Forelimb muscle (tissue), 1 donor: ENCODE measurements at regions not wholly inside any gene's neighbourhood (a gene's known extent, or its start where the extent isn't known, plus 50 kb on each side); places are given as distances from the start of the nearest gene placed in this dataset.

ENCODE experiments used
- DNase-seq: peaks from one replicate; pipeline ENCODE4 v3.0.0-alpha.2; 2013; ENCODE audit warnings: low read depth

DNA sequence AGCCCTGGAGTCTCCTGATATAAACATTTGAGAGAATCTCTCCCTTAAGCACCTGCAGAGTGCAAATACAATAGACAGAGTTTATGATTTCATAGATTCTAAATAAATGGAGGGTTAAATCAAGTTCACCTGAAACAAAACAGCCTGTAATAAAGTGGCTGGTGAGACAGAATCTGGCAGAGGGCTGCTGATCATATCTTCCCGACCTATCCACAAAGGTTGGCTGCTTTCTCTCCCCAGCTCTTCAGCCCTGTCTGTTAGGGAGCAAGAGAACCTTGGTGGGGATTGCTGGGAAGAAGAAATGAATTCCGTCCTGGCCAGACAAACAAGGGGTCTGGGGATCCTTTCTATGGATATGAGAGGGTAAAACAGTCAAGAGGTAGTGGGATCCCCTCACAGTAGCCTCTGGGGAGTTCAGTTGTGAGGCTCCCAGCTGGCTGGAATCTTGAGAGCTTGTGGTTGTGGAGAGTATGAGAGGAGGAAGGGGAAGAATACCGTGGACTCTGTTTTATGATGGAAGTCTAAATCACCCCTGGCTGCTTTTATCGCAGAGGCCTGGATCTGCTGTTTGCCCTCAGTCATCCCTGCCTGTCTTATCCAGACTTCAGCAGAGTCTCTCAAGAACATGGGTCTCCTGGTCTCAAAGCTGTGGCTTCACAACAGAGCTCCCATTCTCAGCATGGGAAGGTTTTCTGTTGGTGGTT, 451.3 kb downstream of the NTRK3 start:
- DNase-seq = no peak

DNA sequence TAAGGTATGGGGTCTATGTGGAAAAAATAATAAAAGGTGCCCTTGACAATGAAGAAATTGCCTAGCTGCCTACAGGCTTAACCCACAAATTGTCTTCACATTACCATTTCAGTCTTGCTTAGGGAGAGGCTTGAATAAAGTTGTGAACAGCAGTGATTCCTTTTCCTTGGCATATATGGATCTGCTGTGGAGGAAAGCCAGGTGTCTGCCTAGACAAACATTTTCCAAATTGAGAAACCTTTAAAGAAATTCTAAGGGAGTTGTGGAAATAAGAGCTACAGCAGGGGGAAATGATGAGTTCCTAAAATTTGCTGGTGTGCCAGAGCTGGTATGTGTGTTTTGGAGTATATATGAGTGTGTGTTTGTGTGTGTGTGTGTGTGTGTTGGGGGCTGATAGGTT, 452.1 kb downstream of the NTRK3 start:
- DNase-seq = no peak

DNA sequence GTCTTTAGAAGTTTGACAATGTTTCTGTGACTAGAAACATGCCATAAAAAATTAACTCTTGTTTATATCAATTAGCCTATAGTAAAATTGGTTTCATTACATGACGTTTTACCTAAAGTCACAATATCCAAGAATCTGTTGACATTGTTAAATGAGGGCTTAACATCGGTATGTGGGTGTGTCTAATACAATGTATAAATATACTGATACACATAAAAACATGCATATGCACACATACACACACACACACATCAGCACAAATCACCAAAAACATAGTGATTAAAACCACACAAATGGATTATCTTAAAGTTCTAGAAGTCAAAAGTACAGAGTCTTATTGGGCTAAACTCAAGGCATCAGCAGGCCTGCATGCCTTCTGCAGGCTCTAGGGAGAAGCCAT, 456.7 kb downstream of the NTRK3 start:
- DNase-seq = no peak

DNA sequence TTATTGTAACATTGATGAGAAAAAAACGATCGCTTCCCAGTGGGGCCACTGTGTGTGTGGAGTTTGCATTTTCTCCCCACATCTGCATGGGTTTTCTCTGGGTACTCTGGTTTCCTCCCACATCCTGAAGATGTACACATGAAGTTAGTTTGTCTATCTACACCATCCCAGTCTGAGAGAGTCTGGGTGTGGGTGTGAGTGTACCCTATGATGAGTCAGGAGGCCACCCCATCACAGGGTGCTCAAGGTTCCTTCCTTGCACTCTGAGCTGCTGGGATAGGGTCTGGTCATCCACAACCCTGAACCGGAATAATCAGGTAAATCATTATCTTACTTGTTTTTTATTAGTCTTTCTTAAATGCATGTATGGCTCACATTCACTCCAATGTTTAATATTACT, 457.1 kb downstream of the NTRK3 start:
- no peak for DNase-seq

DNA sequence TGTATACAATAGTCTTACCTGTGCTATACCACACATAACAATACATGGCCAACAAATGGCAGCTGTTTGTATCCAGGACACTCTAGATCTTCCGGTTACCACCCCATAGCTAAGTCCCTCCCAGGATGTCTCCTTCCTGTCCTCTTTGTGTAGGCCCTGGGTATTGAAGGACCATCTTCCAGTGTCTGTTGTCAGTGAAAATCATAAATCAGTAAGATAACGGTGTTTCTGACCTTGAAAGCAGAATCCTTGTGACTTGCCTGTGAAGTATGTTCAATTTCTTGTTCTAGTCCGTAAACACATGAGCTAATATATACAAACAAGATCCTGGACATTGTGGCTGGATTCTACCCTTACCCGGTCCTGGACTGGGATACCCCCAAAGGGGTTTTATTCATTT, 462.8 kb downstream of the NTRK3 start:
- no peak for DNase-seq

DNA sequence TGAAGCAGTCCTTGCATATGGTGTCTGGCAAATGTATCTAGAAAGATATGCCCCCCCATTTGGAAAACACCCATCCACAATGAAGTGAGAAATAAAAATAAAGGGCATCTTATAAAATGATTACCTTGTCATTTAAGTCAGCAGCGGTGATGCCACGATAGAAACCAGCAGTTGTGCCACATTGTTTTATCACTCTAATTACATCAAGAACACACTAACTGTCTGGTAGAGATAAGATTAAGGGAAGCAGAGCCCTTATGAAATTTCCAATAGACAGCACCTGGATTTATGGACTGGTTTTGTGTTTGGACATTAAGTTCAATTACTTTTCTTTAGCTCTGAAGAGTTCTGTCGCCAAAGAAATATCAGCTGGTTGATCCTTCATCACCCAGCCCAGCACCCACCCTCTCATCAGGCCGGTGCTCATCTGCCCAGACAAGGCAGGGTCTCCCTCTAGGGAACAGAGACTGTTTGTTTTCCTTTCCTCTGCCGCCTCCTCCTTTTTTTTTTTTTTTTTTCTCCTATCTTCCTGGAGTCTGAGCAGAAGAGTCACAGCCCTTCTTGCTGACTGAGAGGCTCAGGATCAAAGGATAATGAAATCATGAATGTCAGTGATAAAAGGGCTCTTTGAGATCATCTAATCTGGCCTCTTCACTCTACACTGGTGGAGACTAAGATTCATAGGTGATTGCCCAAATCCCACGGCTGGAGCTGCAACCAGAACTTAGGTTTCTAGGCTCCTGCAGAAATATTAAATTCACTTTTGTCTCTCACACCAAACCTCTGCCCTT, 464.1 kb downstream of the NTRK3 start:
- no peak for DNase-seq

DNA sequence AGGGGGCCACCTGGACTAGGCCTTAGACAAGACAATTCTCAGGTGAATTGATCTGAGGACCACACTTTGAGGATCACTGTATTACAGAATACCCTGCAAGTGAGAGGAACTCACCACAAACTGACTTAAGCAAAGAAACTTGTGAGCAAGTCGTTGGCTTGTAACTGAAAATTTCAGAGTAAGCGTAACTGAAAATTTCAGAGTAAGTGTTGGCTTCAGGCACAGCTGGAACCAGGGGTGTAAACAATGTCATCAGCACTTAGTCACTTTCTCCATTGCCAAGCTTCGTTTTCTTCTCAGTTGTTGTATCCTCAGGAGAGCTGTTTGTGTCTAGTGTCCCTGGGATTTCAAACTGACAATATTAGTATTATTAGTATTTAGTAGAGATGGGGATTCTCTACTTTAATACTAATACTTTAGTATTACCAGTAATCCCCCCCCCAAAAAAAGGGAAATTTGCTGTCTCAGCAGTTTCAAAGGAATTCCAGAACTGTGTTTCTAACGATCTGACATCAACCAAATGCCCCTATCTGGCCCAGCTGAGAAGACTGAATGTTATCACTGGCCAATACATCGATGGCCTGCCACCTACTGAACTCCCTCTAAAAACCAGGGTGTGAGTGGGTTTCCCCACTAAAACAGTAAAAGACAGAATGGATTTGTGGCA, 474.4 kb downstream of the NTRK3 start:
- no peak for DNase-seq

DNA sequence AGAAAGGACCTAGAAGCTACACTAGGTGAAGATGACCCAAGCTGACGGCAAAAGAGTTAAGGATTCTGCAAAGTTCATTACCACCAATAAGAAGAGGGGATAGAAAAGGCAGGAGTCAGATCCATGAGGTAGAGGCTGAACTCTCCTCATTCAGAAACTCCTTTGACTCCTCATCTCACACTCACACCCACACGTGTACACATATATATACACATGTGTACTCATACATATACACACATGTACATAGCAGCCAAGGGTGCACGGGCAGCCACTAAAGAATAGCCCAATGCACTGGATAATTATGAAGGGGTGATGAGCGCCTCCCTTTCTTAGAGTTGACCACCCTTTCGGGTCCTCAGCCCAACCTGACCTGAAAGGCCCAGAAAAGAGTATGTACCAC, 476.8 kb downstream of the NTRK3 start:
- DNase-seq = no peak

DNA sequence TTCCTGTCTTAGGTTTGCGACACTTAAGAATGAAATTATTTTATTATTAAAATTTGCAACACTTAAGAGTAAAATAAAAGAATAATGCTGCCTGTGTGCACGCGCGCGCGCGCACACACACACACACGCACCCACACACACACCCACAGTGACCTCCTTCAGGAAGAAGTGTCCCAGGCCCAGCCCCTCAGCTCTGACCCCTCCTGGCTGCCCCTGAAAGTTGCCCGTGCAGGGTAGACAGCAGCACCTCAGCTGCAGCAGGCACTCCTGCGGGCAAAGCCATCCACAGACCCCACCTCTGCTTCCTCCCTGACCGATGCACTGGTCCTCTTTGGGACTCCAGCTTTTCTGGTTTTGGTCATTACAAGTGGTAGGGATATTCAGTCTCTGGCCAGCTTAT, 478.2 kb downstream of the NTRK3 start:
- DNase-seq = no peak

DNA sequence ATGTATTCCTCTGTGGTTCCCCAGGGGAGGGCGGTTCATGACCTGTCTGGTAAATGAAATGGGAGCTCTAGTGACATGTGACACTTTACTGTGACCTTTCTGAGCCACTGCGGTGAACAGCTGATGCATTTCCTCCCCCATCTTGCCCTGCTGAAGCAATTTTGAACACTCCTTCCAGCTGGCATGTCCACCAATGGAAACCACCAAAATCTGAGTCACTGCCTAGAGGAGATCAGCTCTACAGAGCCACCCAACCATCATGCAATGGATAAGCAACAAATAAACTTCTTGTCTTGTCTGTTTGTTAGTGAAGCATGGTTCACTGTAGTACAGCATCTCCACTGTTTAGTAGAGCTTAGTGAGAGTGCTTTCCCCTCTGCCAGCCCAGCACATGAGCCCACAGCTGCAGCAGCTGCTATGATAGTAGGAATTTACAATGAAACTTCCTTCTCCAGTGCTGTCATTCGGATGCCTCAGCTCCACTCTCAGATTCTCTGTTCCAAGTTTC, 479.4 kb downstream of the NTRK3 start:
- no peak for DNase-seq

DNA sequence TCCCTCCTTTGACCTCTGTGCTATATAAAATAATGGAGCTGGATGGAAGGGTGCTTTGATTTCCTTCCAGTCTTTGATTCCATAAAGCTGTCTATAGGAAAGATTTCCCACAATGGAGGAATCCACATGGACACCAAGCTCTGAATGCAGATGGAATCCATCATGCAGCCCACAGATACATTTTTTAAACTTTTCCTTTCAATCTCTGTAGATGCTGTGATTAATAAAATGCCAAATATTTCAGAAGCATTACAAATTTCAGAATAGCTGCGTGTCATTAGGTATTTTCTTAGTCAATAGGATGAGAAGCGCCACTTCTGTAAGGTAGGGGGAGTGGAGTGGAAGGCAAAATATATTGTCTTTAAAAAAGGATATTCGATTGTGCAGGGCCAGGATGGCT, 489.0 kb downstream of the NTRK3 start:
- DNase-seq = no peak

DNA sequence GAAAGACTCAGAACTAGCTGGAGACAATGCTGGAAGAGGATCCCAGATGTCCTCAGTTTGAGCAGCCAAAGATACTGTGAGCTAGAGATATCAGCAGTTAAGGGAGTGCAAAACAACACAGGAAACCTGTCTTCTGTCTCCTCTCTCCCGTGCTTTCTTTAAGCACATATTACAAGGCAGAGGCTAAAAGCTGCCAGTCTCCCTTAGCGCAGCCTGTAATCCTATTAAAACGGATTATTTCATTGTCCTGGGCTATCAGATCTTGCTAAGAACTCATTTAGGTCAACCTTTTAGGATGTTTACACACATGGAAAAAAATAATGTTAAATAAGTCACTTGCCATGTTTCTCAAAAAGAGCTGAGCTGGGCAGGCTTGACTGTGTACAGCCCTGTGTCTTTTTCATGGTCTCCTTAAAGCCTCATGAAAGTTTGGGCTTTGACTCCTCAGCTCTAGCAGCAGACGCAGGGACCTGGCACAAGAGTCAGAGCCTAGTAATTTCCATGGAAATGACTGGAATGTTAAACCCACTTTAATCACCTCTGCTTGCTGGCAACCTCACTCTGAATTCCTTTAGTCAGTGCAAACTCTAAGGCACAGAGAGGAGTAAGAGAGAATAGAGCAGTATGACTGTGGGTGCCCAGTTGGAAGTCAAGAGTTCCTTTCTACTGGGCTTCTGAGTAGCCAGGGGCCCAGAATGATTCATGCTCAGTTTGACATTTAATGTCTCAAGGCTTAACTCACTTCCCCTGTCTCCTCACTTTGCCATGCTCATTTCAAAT, 491.9 kb downstream of the NTRK3 start:
- DNase-seq = no peak

DNA sequence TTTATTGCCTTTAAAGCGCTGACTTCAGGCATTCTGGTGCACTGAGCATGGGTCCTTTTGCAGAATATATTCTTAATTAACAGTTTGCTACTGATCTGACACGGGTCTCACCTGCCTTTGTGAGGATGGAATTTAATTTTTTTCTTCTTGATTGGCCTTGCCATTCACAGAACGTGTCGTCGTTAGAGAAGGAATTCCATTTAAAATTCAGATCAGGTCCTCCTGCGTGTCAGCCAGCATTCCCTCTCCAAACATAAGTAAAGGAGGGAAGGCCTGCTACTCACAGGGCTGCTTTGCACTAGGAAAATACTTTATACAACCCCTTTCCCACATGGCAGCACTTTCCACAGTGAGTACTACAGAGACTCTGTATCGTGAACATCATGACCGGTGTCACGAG, 492.7 kb downstream of the NTRK3 start:
- DNase-seq = no peak

DNA sequence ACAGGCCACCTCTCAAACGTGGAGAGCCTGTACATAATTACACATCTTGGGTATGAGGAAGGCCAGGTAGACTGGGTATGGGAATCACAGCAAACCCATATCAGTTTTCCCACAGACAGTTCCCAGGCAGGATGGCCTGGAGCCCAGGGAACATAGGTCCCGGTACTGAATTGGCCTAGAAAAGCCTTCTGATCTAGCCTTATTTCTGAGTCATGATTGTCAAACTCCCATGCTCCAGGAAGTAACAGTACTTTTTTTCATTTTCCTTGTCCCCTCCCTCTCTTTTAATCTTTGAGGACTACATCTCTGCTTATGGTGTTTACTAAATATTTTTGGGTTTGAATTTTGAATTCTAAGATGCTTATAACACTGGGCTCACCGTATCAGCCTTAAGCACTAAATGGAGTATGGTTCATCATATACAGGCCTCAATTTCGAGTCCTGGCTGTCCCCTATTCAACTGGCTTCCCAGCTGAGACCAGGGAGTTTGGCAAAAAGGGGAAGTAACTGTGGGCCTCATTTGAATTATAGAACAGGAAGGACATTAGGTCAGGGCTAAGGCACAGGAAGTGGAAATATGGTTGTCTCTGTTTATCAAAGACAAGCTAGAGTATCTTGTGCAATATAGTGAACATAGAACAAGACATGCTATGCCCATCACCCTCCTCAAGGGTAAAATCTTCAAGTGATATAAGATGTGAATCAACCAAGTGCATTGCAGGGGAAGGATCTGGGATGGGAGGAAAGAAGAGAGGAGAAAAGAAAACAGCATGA, 494.6 kb downstream of the NTRK3 start:
- no peak for DNase-seq

DNA sequence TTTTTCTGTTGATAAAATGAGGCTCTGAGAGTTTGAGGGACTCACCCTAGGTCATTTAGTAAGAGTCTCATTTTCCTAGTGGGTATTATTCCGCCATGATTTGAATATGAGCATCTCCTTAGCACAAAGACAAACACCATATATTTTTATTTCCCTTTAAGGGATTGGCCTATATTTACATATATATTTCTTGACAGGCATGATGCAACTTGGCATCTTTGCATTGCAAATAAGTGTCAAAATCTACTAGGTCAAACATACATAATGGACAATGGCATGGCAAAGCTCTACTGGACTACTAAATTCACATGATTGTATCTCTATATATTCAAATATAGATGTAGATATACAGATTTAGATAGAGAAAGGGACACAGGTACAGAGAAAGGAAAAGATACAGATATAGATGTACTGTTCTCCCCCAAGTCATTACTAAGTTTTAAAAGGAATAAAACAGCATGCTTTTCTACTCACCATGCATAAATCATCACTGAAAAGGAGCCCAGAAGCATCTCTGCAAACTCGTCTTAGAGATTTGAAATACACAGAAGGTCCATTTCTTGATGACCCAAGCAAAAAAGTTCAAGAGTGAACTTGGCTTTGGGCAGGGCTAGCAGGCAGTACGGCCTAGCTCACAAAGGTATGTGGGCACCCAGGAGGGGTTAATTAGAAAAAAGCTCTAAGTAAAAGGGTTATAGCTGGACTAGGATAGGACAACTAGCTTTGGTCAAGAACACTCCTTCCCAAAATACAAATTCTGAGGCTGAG, 495.8 kb downstream of the NTRK3 start:
- no peak for DNase-seq

DNA sequence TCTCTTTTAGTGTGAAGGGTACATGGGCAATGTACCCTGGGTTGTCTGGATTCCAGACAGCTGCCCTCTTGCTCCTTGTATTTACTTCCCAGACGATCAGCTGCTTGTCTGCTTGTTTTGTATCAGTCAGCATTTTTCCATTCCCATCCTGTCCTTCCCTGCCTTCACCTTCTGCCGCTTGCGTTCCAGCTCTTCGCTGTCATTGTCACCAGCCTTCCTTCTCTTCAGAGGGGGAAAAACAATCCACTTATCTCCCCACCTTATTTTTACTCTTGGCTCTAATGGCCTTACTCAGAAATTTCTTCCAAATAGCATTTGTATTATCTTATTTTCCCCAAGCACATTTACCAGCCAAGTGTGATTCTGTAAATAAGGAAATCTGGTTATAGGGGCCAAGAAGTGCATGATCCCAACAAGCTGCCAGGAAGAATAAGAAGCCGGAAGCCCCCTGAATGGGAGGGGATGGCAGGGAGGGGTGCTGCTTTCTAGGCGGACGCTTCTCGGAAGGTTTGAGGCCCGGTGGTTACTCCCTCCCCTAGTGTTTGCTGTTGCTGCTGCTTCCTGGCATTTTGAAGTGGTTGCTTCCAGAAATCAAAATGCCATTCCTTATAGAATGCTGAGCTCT, 497.6 kb downstream of the NTRK3 start:
- DNase-seq = no peak

DNA sequence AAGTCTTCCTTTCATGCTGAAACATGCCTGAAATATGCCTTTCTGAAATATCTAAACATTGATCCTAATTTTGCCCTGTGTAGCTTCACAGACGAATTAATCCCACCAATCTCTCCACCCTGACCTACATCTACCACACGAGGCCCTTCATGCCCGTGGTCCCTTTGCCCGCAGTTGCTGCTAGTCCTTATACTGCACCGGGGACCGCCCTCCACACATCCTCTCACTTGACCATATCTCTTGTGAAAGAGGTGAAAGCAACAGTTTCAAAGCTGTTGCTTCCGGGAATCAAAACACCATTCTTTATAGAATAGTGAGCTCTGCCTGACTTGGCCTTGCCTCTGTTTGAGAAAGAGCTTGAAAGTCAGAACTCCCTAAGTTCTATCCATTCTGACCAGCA, 499.5 kb downstream of the NTRK3 start:
- no peak for DNase-seq

DNA sequence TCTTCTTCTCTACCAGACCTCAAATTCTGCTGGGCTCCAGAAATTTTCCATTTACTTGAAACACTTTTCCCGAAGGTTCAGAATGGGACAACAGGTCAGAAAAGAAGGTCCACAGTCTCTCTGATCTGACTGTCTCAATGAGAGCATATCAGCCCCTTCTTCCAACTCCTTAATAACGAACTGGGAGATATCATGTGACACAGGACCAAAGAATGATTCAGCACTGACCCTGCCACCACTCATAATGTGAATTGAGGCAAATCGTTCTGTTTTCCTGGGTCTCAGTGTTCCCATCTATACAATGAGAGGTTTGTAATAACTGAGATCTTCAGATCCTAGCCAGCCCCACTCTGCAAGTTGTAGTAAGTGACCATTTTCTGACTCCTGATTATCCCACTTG, 500.5 kb downstream of the NTRK3 start:
- DNase-seq = no peak

DNA sequence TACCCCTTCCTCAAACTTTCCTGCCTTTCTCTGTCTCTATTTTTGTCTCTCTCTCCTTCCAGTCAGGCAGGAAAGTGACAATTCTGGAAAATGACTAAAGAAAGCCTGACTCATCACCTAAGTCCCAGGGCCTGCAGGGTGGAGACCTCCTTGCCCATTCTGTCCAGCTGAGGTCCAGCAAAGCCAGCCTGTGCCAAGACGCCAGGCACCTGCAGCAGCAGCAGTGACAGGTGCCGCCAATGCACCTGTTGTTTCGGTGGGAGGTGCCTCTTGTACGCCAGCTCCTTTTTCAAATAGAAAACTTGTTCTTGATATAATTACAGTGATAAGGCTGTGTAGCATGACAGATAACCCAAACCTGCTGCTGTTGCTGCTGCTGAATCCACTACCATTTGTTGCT, 501.3 kb downstream of the NTRK3 start:
- no peak for DNase-seq

DNA sequence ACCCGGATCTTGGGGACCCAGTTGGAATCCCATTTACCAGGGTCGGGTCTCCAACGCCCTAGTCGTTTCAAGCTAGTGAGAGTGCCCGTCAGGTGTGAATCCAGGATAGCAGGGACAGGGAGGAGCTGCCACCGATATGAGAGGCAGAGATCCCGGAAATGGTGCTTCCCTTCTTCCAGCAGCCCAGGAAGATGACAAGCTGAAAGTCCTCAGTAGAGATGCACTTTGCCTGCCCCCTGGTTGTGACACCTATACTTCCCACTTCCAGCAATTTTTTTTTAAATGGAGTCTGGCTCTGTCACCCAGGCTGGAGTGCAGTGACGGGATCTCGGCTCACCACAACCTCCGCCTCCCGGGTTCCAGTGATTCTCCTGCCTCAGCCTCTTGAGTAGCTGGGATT, 503.0 kb downstream of the NTRK3 start:
- DNase-seq = no peak
